ENCODE measurements at regions not wholly inside any gene's neighbourhood (a gene's known extent, or its start where the extent isn't known, plus 50 kb on each side); places are given as distances from the start of the nearest gene placed in this dataset.

- Histone ChIP-seq H3K23ac (ENCODE audit: low read length in 2 of 2) (no peak overlapping the region), H3K14ac (ENCODE audit: low read length in 2 of 2) (no peak overlapping the region), H4K91ac (ENCODE audit: low read length) (no peak overlapping the region), H2AK5ac (ENCODE audit: low read length, severe bottlenecking) (no peak overlapping the region), H3K27me3 (ENCODE audit: control insufficient read depth in 1 of 2, insufficient read depth in 1 of 2, low read length in 2 of 2) (no peaks in the 10 kb centered on the region), H2AFZ (ENCODE audit: low read depth, low read length) (no peak overlapping the region), H3K9me3 (ENCODE audit: control insufficient read depth, low read length) (no peaks in the 10 kb centered on the region), H3K4me1 (ENCODE audit: control insufficient read depth, insufficient read depth, low read depth, low read length) (no peaks in the 10 kb centered on the region), H2BK12ac (ENCODE audit: low read length in 2 of 2) (no peak overlapping the region), H3K79me1 (replicated peaks; ENCODE audit: low read length, poor library complexity, severe bottlenecking) (peaks cover 1% of the 10 kb centered on the region), H2BK120ac (ENCODE audit: low read depth, low read length) (no peak overlapping the region), H2BK15ac (ENCODE audit: low read depth, poor library complexity, severe bottlenecking) (no peak overlapping the region), H2BK5ac (ENCODE audit: low read depth, low read length, poor library complexity, severe bottlenecking) (no peak overlapping the region), H4K8ac (ENCODE audit: low read length) (no peak overlapping the region), H3K9ac (ENCODE audit: low read length) (no peak overlapping the region), H3K36me3 (ENCODE audit: control insufficient read depth in 1 of 2, insufficient read depth in 2 of 2, low read depth in 1 of 2, low read length in 2 of 2) (no peaks in the 10 kb centered on the region), H3K4me3 (ENCODE audit: insufficient read depth in 1 of 2, low read depth in 1 of 2, low read length in 2 of 2) (no peak overlapping the region), H3K4ac (ENCODE audit: low read depth in 1 of 2, low read length in 2 of 2) (no peak overlapping the region), H3K27ac (ENCODE audit: low read length, poor library complexity, severe bottlenecking) (no peak overlapping the region), H3K18ac (ENCODE audit: low read depth in 1 of 2, low read length in 2 of 2) (no peak overlapping the region), H3K4me2 (ENCODE audit: low read length, poor library complexity, severe bottlenecking) (no peak overlapping the region)
- DNase-seq: no peak
- 96% methylated on average over 2 of the region's 3 CpGs for WGBS
Observed at GRCh38 chr4:123278755-123279154, 117.8 kb upstream of the SPRY1 start.

- 98% methylated on average over 3 of the region's 3 CpGs for WGBS
- no peaks in the 10 kb centered on the region for H3K4me1 ChIP-seq (ENCODE audit: control insufficient read depth, insufficient read depth, low read depth, low read length)
- no peak overlapping the region for H2BK120ac ChIP-seq (ENCODE audit: low read depth, low read length)
- H3K4me2 ChIP-seq (ENCODE audit: low read length, poor library complexity, severe bottlenecking): no peak overlapping the region
- H3K79me1 ChIP-seq (replicated peaks; ENCODE audit: low read length, poor library complexity, severe bottlenecking): no peaks in the 10 kb centered on the region
- H4K91ac ChIP-seq (ENCODE audit: low read length): no peak overlapping the region
- no peak overlapping the region for H2AK5ac ChIP-seq (ENCODE audit: low read length, severe bottlenecking)
- no peaks in the 10 kb centered on the region for H3K27me3 ChIP-seq (ENCODE audit: control insufficient read depth in 1 of 2, insufficient read depth in 1 of 2, low read length in 2 of 2)
- H2BK15ac ChIP-seq (ENCODE audit: low read depth, poor library complexity, severe bottlenecking): no peak overlapping the region
- no peak overlapping the region for H2BK5ac ChIP-seq (ENCODE audit: low read depth, low read length, poor library complexity, severe bottlenecking)
- no peak overlapping the region for H3K27ac ChIP-seq (ENCODE audit: low read length, poor library complexity, severe bottlenecking)
- no peak overlapping the region for H4K8ac ChIP-seq (ENCODE audit: low read length)
- H2BK12ac ChIP-seq (ENCODE audit: low read length in 2 of 2): no peak overlapping the region
- no peak overlapping the region for H3K4me3 ChIP-seq (ENCODE audit: insufficient read depth in 1 of 2, low read depth in 1 of 2, low read length in 2 of 2)
- H3K18ac ChIP-seq (ENCODE audit: low read depth in 1 of 2, low read length in 2 of 2): no peak overlapping the region
- no peak overlapping the region for H3K9ac ChIP-seq (ENCODE audit: low read length)
- no peak overlapping the region for H3K14ac ChIP-seq (ENCODE audit: low read length in 2 of 2)
- peaks cover 7% of the 10 kb centered on the region for H3K9me3 ChIP-seq (ENCODE audit: control insufficient read depth, low read length)
- H3K4ac ChIP-seq (ENCODE audit: low read depth in 1 of 2, low read length in 2 of 2): no peak overlapping the region
- no peak overlapping the region for H2AFZ ChIP-seq (ENCODE audit: low read depth, low read length)
- no peak overlapping the region for H3K23ac ChIP-seq (ENCODE audit: low read length in 2 of 2)
- no peak for DNase-seq
- H3K36me3 ChIP-seq (ENCODE audit: control insufficient read depth in 1 of 2, insufficient read depth in 2 of 2, low read depth in 1 of 2, low read length in 2 of 2): no peaks in the 10 kb centered on the region
Observed at GRCh38 chr4:123283371-123283895, 113.2 kb upstream of the SPRY1 start.

- Histone ChIP-seq H3K36me3 (ENCODE audit: control insufficient read depth in 1 of 2, insufficient read depth in 2 of 2, low read depth in 1 of 2, low read length in 2 of 2) (no peaks in the 10 kb centered on the region), H4K91ac (ENCODE audit: low read length) (no peak overlapping the region), H3K9ac (ENCODE audit: low read length) (no peak overlapping the region), H2BK5ac (ENCODE audit: low read depth, low read length, poor library complexity, severe bottlenecking) (no peak overlapping the region), H2AFZ (ENCODE audit: low read depth, low read length) (no peak overlapping the region), H3K9me3 (ENCODE audit: control insufficient read depth, low read length) (peaks cover 9% of the 10 kb centered on the region), H2BK15ac (ENCODE audit: low read depth, poor library complexity, severe bottlenecking) (no peak overlapping the region), H3K79me1 (replicated peaks; ENCODE audit: low read length, poor library complexity, severe bottlenecking) (no peaks in the 10 kb centered on the region), H3K4me3 (ENCODE audit: insufficient read depth in 1 of 2, low read depth in 1 of 2, low read length in 2 of 2) (no peak overlapping the region), H2BK120ac (ENCODE audit: low read depth, low read length) (no peak overlapping the region), H3K4ac (ENCODE audit: low read depth in 1 of 2, low read length in 2 of 2) (no peak overlapping the region), H3K27ac (ENCODE audit: low read length, poor library complexity, severe bottlenecking) (no peak overlapping the region), H2AK5ac (ENCODE audit: low read length, severe bottlenecking) (no peak overlapping the region), H3K27me3 (ENCODE audit: control insufficient read depth in 1 of 2, insufficient read depth in 1 of 2, low read length in 2 of 2) (no peaks in the 10 kb centered on the region), H3K18ac (ENCODE audit: low read depth in 1 of 2, low read length in 2 of 2) (no peak overlapping the region), H3K4me1 (ENCODE audit: control insufficient read depth, insufficient read depth, low read depth, low read length) (no peaks in the 10 kb centered on the region), H2BK12ac (ENCODE audit: low read length in 2 of 2) (no peak overlapping the region), H3K23ac (ENCODE audit: low read length in 2 of 2) (no peak overlapping the region), H3K14ac (ENCODE audit: low read length in 2 of 2) (no peak overlapping the region), H4K8ac (ENCODE audit: low read length) (no peak overlapping the region), H3K4me2 (ENCODE audit: low read length, poor library complexity, severe bottlenecking) (no peak overlapping the region)
- 60% methylated on average over 2 of the region's 2 CpGs for WGBS
- DNase-seq: no peak
Observed at GRCh38 chr4:123284168-123284567, 112.4 kb upstream of the SPRY1 start.

GRCh38 chr4:123286903-123287466 is 109.6 kb upstream of the SPRY1 start:
- no peak for DNase-seq
- Histone ChIP-seq H3K4ac (ENCODE audit: low read depth in 1 of 2, low read length in 2 of 2) (no peak overlapping the region), H2BK15ac (ENCODE audit: low read depth, poor library complexity, severe bottlenecking) (no peak overlapping the region), H2BK12ac (ENCODE audit: low read length in 2 of 2) (no peak overlapping the region), H2AK5ac (ENCODE audit: low read length, severe bottlenecking) (no peak overlapping the region), H2BK120ac (ENCODE audit: low read depth, low read length) (no peak overlapping the region), H3K9me3 (ENCODE audit: control insufficient read depth, low read length) (peaks cover 35% of the 10 kb centered on the region), H3K4me1 (ENCODE audit: control insufficient read depth, insufficient read depth, low read depth, low read length) (no peaks in the 10 kb centered on the region), H3K14ac (ENCODE audit: low read length in 2 of 2) (no peak overlapping the region), H2AFZ (ENCODE audit: low read depth, low read length) (no peak overlapping the region), H3K23ac (ENCODE audit: low read length in 2 of 2) (no peak overlapping the region), H3K9ac (ENCODE audit: low read length) (no peak overlapping the region), H3K36me3 (ENCODE audit: control insufficient read depth in 1 of 2, insufficient read depth in 2 of 2, low read depth in 1 of 2, low read length in 2 of 2) (no peaks in the 10 kb centered on the region), H3K27me3 (ENCODE audit: control insufficient read depth in 1 of 2, insufficient read depth in 1 of 2, low read length in 2 of 2) (no peaks in the 10 kb centered on the region), H3K4me2 (ENCODE audit: low read length, poor library complexity, severe bottlenecking) (no peak overlapping the region), H3K79me1 (replicated peaks; ENCODE audit: low read length, poor library complexity, severe bottlenecking) (no peaks in the 10 kb centered on the region), H4K8ac (ENCODE audit: low read length) (no peak overlapping the region), H4K91ac (ENCODE audit: low read length) (no peak overlapping the region), H3K18ac (ENCODE audit: low read depth in 1 of 2, low read length in 2 of 2) (no peak overlapping the region), H3K27ac (ENCODE audit: low read length, poor library complexity, severe bottlenecking) (no peak overlapping the region), H3K4me3 (ENCODE audit: insufficient read depth in 1 of 2, low read depth in 1 of 2, low read length in 2 of 2) (no peak overlapping the region), H2BK5ac (ENCODE audit: low read depth, low read length, poor library complexity, severe bottlenecking) (no peak overlapping the region)
- 100% methylated on average over 2 of the region's 2 CpGs for WGBS
